ENCODE measurements at regions not wholly inside any gene's neighbourhood (a gene's known extent, or its start where the extent isn't known, plus 50 kb on each side); places are given as distances from the start of the nearest gene placed in this dataset.

- Histone ChIP-seq H3K27ac (no peak overlapping the region), H3K4me2 (ENCODE audit: low read length) (no peak overlapping the region), H3K9me3 (ENCODE audit: control insufficient read depth, low read length) (no peaks in the 10 kb centered on the region), H3K4me3 (ENCODE audit: low read depth, low read length) (no peak overlapping the region), H3K79me2 (no peaks in the 10 kb centered on the region), H3K27me3 (ENCODE audit: control insufficient read depth, insufficient read depth, low read length) (no peaks in the 10 kb centered on the region), H3K4me1 (no peaks in the 10 kb centered on the region), H2AFZ (no peak overlapping the region), H3K9ac (no peak overlapping the region), H3K36me3 (ENCODE audit: control insufficient read depth, insufficient read depth, low read length) (no peaks in the 10 kb centered on the region)
- no peak for TF ChIP-seq CTCF (IDR thresholded peaks at IDR 0.05)
Observed at GRCh38 chr5:119808024-119808423, 178.7 kb downstream of the FAM170A start.

- no peaks in the 10 kb centered on the region for H3K4me1 ChIP-seq
- TF ChIP-seq CTCF (IDR thresholded peaks at IDR 0.05): no peak
- no peak overlapping the region for H3K4me2 ChIP-seq (ENCODE audit: low read length)
- H3K4me3 ChIP-seq (ENCODE audit: low read depth, low read length): no peak overlapping the region
- no peaks in the 10 kb centered on the region for H3K27me3 ChIP-seq (ENCODE audit: control insufficient read depth, insufficient read depth, low read length)
- H3K9me3 ChIP-seq (ENCODE audit: control insufficient read depth, low read length): no peaks in the 10 kb centered on the region
- H3K36me3 ChIP-seq (ENCODE audit: control insufficient read depth, insufficient read depth, low read length): no peaks in the 10 kb centered on the region
- H3K79me2 ChIP-seq: no peaks in the 10 kb centered on the region
- no peak overlapping the region for H3K27ac ChIP-seq
- no peak overlapping the region for H3K9ac ChIP-seq
- no peak overlapping the region for H2AFZ ChIP-seq
Observed at GRCh38 chr5:119808474-119808873, 179.1 kb downstream of the FAM170A start.

- Histone ChIP-seq H3K9me3 (ENCODE audit: control insufficient read depth, low read length) (no peaks in the 10 kb centered on the region), H3K4me3 (ENCODE audit: low read depth, low read length) (no peak overlapping the region), H3K27me3 (ENCODE audit: control insufficient read depth, insufficient read depth, low read length) (no peaks in the 10 kb centered on the region), H3K9ac (no peak overlapping the region), H3K4me1 (no peaks in the 10 kb centered on the region), H3K4me2 (ENCODE audit: low read length) (no peak overlapping the region), H3K27ac (no peak overlapping the region), H3K36me3 (ENCODE audit: control insufficient read depth, insufficient read depth, low read length) (no peaks in the 10 kb centered on the region), H2AFZ (no peak overlapping the region), H3K79me2 (no peaks in the 10 kb centered on the region)
- no peak for TF ChIP-seq CTCF (IDR thresholded peaks at IDR 0.05)
Observed at GRCh38 chr5:119810217-119810616, 180.9 kb downstream of the FAM170A start.

GRCh38 chr5:119811458-119811857, 182.1 kb downstream of the FAM170A start:
- no peak for TF ChIP-seq CTCF (IDR thresholded peaks at IDR 0.05)
- H3K4me2 ChIP-seq (ENCODE audit: low read length): no peak overlapping the region
- no peak overlapping the region for H2AFZ ChIP-seq
- H3K27me3 ChIP-seq (ENCODE audit: control insufficient read depth, insufficient read depth, low read length): no peaks in the 10 kb centered on the region
- no peaks in the 10 kb centered on the region for H3K4me1 ChIP-seq
- no peaks in the 10 kb centered on the region for H3K9me3 ChIP-seq (ENCODE audit: control insufficient read depth, low read length)
- H3K79me2 ChIP-seq: no peaks in the 10 kb centered on the region
- H3K27ac ChIP-seq: no peak overlapping the region
- no peak overlapping the region for H3K4me3 ChIP-seq (ENCODE audit: low read depth, low read length)
- H3K9ac ChIP-seq: no peak overlapping the region
- no peaks in the 10 kb centered on the region for H3K36me3 ChIP-seq (ENCODE audit: control insufficient read depth, insufficient read depth, low read length)

GRCh38 chr5:119814655-119815054, 185.3 kb downstream of the FAM170A start:
- no peaks in the 10 kb centered on the region for H3K9me3 ChIP-seq (ENCODE audit: control insufficient read depth, low read length)
- no peak overlapping the region for H2AFZ ChIP-seq
- H3K27me3 ChIP-seq (ENCODE audit: control insufficient read depth, insufficient read depth, low read length): no peaks in the 10 kb centered on the region
- H3K36me3 ChIP-seq (ENCODE audit: control insufficient read depth, insufficient read depth, low read length): no peaks in the 10 kb centered on the region
- H3K4me2 ChIP-seq (ENCODE audit: low read length): no peak overlapping the region
- no peaks in the 10 kb centered on the region for H3K4me1 ChIP-seq
- no peaks in the 10 kb centered on the region for H3K79me2 ChIP-seq
- H3K4me3 ChIP-seq (ENCODE audit: low read depth, low read length): no peak overlapping the region
- TF ChIP-seq CTCF (IDR thresholded peaks at IDR 0.05): no peak
- H3K9ac ChIP-seq: no peak overlapping the region
- H3K27ac ChIP-seq: no peak overlapping the region
